HCT116 (cell line): ENCODE measurements at regions not wholly inside any gene's neighbourhood (a gene's known extent, or its start where the extent isn't known, plus 50 kb on each side); places are given as distances from the start of the nearest gene placed in this dataset.

Source experiments
- ATAC-seq: fragments of 200-7000 bp; cut with Tn5 transposase; 2 replicates; pipeline ENCODE4 v1.9.1; 2020; ENCODE audit warnings: mild to moderate bottlenecking, moderate library complexity
- BruUV-seq: library from RNA; stranded (reverse); fragments of 400-500 nt; replicated peaks from 2 replicates; lab custom pipeline; 2021; lab: Mats Ljungman, UMichigan
- CTCF ChIA-PET: fragments of 300-600 bp; sonication (Branson Sonifier 250); formaldehyde crosslinking; loops from one replicate; lab custom pipeline; 2021; ENCODE audit warnings: antibody characterized with exemption; lab: Charles Lee
- POLR2A ChIA-PET: fragments of 300-600, 350-600 bp; sonication (Branson Sonifier 250); formaldehyde crosslinking; loops from one replicate; lab custom pipeline; 2021; ENCODE audit warnings: antibody characterized with exemption; lab: Charles Lee
- RAD21 ChIA-PET, 2 experiments: fragments of 300-600 bp; sonication (Branson Sonifier 250); formaldehyde crosslinking; loops; one replicate each; lab custom pipeline; 2023; ENCODE audit warnings: low total read pairs in 2 of 2; ENCODE audit not compliant: uncharacterized antibody in 2 of 2, unreplicated experiment in 2 of 2, low non-redundant PET in 1 of 2; lab: Charles Lee
- DNase-seq: peaks from one replicate; pipeline ENCODE4 v3.0.0-alpha.2; 2010; ENCODE audit warnings: low read depth, low spot score
- H2AFZ ChIP-seq: fragments of 200-600 bp; shearing (Covaris generic), sonication (generic); 2 replicates; pipeline ENCODE4 v1.6.1; 2017; ENCODE audit warnings: low read depth, mixed run types, mixed read lengths, antibody characterized with exemption, low read length; ENCODE audit not compliant: poor library complexity, severe bottlenecking
- H3K27ac ChIP-seq: 2 replicates; pipeline ENCODE4 v1.5.1; 2012; ENCODE audit warnings: low read depth, low read length
- H3K27me3 ChIP-seq: fragments of 200-600 bp; sonication (generic); 2 replicates; pipeline ENCODE4 v1.6.1; 2016; ENCODE audit warnings: mixed run types, low read length, mixed read lengths; ENCODE audit not compliant: insufficient read depth
- H3K36me3 ChIP-seq, 2 experiments: fragments of 200-500 bp in 1 of 2; fragments of 200-600 bp in 1 of 2; sonication (Bioruptor generic) in 1 of 2; sonication (generic) in 1 of 2; 2 replicates each; pipeline versions ENCODE4 v1.5.1 to v1.6.1; 2014 to 2016; ENCODE audit warnings: low read length in 2 of 2, inconsistent platforms in 1 of 2, mixed read lengths in 1 of 2, mixed run types in 1 of 2; ENCODE audit not compliant: insufficient read depth in 2 of 2, control insufficient read depth in 1 of 2
- H3K4me1 ChIP-seq, 2 experiments: fragments of 200-600 bp in 1 of 2; sonication (generic) in 1 of 2; 2 replicates each; pipeline versions ENCODE4 v1.5.1 to v1.6.1; 2012 to 2017; ENCODE audit warnings: low read length in 2 of 2, inconsistent platforms in 1 of 2, mild to moderate bottlenecking in 1 of 2, mixed read lengths in 1 of 2, mixed run types in 1 of 2, moderate library complexity in 1 of 2; ENCODE audit not compliant: insufficient read depth in 2 of 2, control insufficient read depth in 1 of 2
- H3K4me2 ChIP-seq: fragments of 200-600 bp; sonication (generic); 2 replicates; pipeline ENCODE4 v1.6.1; 2017; ENCODE audit warnings: mixed run types, low read length, mixed read lengths
- H3K4me3 ChIP-seq, 2 experiments: fragments of 200-600 bp in 1 of 2; sonication (generic) in 1 of 2; replicated peaks in 1 of 2; 2 replicates each; pipeline ENCODE4 v1.5.1; 2011 to 2016; ENCODE audit warnings: low read length in 2 of 2, control low read depth in 1 of 2, low read depth in 1 of 2, mild to moderate bottlenecking in 1 of 2, mixed read lengths in 1 of 2, mixed run types in 1 of 2
- H3K79me2 ChIP-seq: fragments of 200-600 bp; sonication (generic); 2 replicates; pipeline ENCODE4 v1.6.1; 2017; ENCODE audit warnings: mild to moderate bottlenecking, mixed run types, low read length, moderate library complexity, mixed read lengths; ENCODE audit not compliant: insufficient read depth
- H3K9ac ChIP-seq: fragments of 200-600 bp; sonication (generic); 2 replicates; pipeline ENCODE4 v1.6.1; 2016; ENCODE audit warnings: low read length, mixed read lengths
- H3K9me2 ChIP-seq: fragments of 200-600 bp; sonication (generic), shearing (Covaris generic); 2 replicates; pipeline ENCODE4 v1.6.1; 2017; ENCODE audit warnings: mixed run types, mild to moderate bottlenecking, moderate library complexity; ENCODE audit not compliant: insufficient read depth
- H3K9me3 ChIP-seq, 2 experiments: fragments of 200-500 bp in 1 of 2; fragments of 200-600 bp in 1 of 2; sonication (Bioruptor generic) in 1 of 2; sonication (generic) in 1 of 2; 2 replicates each; pipeline ENCODE4 v1.6.1; 2014 to 2017; ENCODE audit warnings: low read length in 2 of 2, mixed read lengths in 2 of 2, inconsistent platforms in 1 of 2, low read depth in 1 of 2, mild to moderate bottlenecking in 1 of 2, mixed run types in 1 of 2, moderate library complexity in 1 of 2; ENCODE audit not compliant: control insufficient read depth in 1 of 2, insufficient read depth in 1 of 2
- H4K20me1 ChIP-seq: fragments of 200-600 bp; sonication (generic), shearing (Covaris generic); 2 replicates; pipeline ENCODE4 v1.6.1; 2017; ENCODE audit warnings: mixed run types, mild to moderate bottlenecking, moderate library complexity; ENCODE audit not compliant: insufficient read depth
- CEBPB ChIP-seq: IDR thresholded peaks from 2 replicates; pipeline ENCODE4 v1.6.1; 2012; ENCODE audit warnings: low read depth
- CTCF ChIP-seq, 3 experiments: fragments of 200-600 bp in 1 of 3; sonication (generic) in 1 of 3; IDR thresholded peaks in 2 of 3; conservative IDR thresholded peaks in 1 of 3; 2 replicates each; pipeline ENCODE4 v1.5.1; 2012 to 2017; ENCODE audit warnings: low read depth in 2 of 3, low read length in 2 of 3, antibody characterized with exemption in 1 of 3, borderline replicate concordance in 1 of 3, control low read depth in 1 of 3, mild to moderate bottlenecking in 1 of 3, mixed read lengths in 1 of 3, mixed run types in 1 of 3, moderate library complexity in 1 of 3; ENCODE audit not compliant: insufficient read depth in 1 of 3
- EZH2 ChIP-seq: fragments of 200-600 bp; sonication (generic); IDR thresholded peaks from 2 replicates; pipeline ENCODE4 v1.6.1; 2017; ENCODE audit warnings: antibody characterized with exemption, mixed run types
- FOSL1 ChIP-seq: IDR thresholded peaks from 2 replicates; pipeline ENCODE4 v1.6.1; 2012; ENCODE audit warnings: low read depth
- JUND ChIP-seq: IDR thresholded peaks from 2 replicates; pipeline ENCODE4 v1.6.1; 2012
- MAX ChIP-seq: IDR thresholded peaks from 2 replicates; pipeline ENCODE4 v1.6.1; 2012
- POLR2A ChIP-seq: IDR thresholded peaks from 2 replicates; pipeline ENCODE4 v1.7.0; 2011; ENCODE audit warnings: borderline replicate concordance; ENCODE audit not compliant: insufficient read depth, insufficient read length; ENCODE audit errors: extremely low read depth
- POLR2AphosphoS5 ChIP-seq: IDR thresholded peaks from 2 replicates; pipeline ENCODE4 v1.6.1; 2011; ENCODE audit warnings: mild to moderate bottlenecking, low read depth, low read length, moderate library complexity
- RAD21 ChIP-seq: IDR thresholded peaks from 2 replicates; pipeline ENCODE4 v1.6.1; 2012; ENCODE audit warnings: low read depth, mild to moderate bottlenecking
- REST ChIP-seq: IDR thresholded peaks from 2 replicates; pipeline ENCODE4 v1.6.1; 2012; ENCODE audit warnings: low read depth
- SIN3A ChIP-seq: IDR thresholded peaks from 2 replicates; pipeline ENCODE4 v1.6.1; 2012; ENCODE audit warnings: low read depth
- SP1 ChIP-seq: IDR thresholded peaks from 2 replicates; pipeline ENCODE4 v1.6.1; 2012; ENCODE audit warnings: low read depth
- SRF ChIP-seq: IDR thresholded peaks from 2 replicates; pipeline ENCODE4 v1.6.1; 2012; ENCODE audit warnings: low read depth
- TCF7L2 ChIP-seq: IDR thresholded peaks from 2 replicates; pipeline ENCODE4 v1.7.0; 2011; ENCODE audit warnings: borderline replicate concordance, inconsistent platforms; ENCODE audit not compliant: insufficient read depth, insufficient read length; ENCODE audit errors: extremely low read depth
- ZBTB33 ChIP-seq: IDR thresholded peaks from 2 replicates; pipeline ENCODE4 v1.6.1; 2011; ENCODE audit warnings: mild to moderate bottlenecking, low read length, moderate library complexity; ENCODE audit not compliant: insufficient replicate concordance; ENCODE audit errors: extremely low read depth
- ZFX ChIP-seq: fragments of 450-650 bp; IDR thresholded peaks from 2 replicates; pipeline ENCODE4 v1.6.1; 2017
- intact Hi-C: fragments of 100-400 bp; cut with micrococcal nuclease; formaldehyde crosslinking; loops from 2 replicates; pipeline ENCODE4 v1.10.0; 2022

GRCh38 chr11:104624021-104624420 lies 274.2 kb downstream of the CASP12 start:
- Histone ChIP-seq H2AFZ (no peak overlapping the region), H3K9me2 (no peaks in the 10 kb centered on the region), H3K4me3 (no peak overlapping the region), H3K79me2 (no peaks in the 10 kb centered on the region), H3K4me2 (no peak overlapping the region), H4K20me1 (no peaks in the 10 kb centered on the region), H3K27ac (no peak overlapping the region), H3K4me1 (peaks cover 0 to 7% of the 10 kb centered on the region in 2 experiments; a peak in 2 of 4 replicates), H3K27me3 (no peaks in the 10 kb centered on the region), H3K9ac (no peak overlapping the region), H3K36me3 (no peaks in the 10 kb centered on the region), H3K9me3 (no peaks in the 10 kb centered on the region)
- ChIA-PET POLR2A (no interaction called here), CTCF (interaction anchor here (1.1 kb wide), 1 partner anchor 15 kb away, joined by 3 read pairs; no protein-coding TSS in a partner anchor), RAD21 (no interaction called here)
- no peak for DNase-seq
- no TSS peak for BruUV-seq
- TF ChIP-seq POLR2A (no peak), FOSL1 (no peak), MAX (no peak), CTCF (IDR thresholded peaks at IDR 0.05 in 2 of 3, conservative IDR thresholded peaks at IDR 0.05 in 1 of 3; ENCODE audit: borderline replicate concordance in 1 of 3, insufficient read depth in 1 of 3, low read depth in 2 of 3, low read length in 2 of 3) (no peak), TCF7L2 (no peak), SRF (no peak), RAD21 (no peak), ZBTB33 (no peak), REST (no peak), SIN3A (no peak), ZFX (no peak), EZH2 (no peak), JUND (no peak), POLR2AphosphoS5 (no peak), SP1 (no peak), CEBPB (no peak)
- intact Hi-C loops, result no loop called here
- ATAC-seq, result no peak
